ENCODE measurements at regions not wholly inside any gene's neighbourhood (a gene's known extent, or its start where the extent isn't known, plus 50 kb on each side); places are given as distances from the start of the nearest gene placed in this dataset.

DNA sequence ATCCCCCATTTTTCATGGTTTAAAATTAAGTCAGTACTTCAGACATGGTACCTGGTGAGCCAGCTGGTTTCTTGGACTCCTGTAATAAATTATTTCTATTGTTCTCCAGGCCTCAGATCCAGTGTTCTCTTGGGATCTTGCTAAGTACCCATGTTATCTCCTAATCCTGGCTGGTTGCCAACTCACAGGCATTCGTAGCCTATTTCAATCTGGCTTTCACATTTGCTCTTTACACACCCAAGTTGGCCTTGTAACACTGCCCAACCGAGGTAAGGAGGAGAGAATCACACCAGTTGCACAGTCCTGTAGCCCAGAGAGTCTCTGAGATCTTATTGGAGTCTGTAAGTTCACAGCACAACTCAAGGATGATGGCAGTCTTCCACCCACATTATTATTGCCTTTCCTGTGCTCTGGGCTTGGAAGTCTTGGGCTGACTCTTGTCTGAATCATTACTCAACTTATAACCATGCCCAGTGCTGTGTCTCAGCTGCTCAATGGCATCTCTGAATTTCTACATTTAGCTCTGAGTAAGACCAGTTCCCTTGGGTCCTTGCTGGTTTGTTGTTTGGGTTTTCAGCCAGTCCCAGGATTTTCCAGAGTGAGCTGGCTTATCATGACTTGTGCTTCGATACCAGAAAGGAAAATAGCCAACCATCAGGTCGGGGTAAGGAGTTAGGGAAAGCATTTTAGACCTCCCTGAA, 76.6 kb upstream of the KLF12 start:
- DNase-seq, result no peak

DNA sequence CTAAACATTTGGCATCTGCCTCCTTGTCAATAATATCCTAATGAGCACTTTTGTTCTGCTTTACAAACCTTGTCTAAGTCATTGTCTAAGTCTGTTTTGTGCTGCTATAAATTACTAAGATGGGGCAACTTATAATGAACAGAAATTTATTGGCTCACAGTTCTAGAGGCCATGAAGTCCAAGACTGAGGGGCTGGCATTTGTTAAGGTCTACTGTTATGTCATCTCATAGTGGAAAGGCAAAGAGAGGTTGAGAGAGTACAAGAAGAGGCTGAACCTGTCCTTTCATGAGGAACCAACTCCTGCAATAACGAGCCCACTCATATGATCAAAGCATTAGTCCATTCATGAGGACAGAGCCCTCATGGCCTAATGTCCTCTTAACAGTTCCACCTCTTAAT, 72.7 kb upstream of the KLF12 start:
- DNase-seq, result no peak

DNA sequence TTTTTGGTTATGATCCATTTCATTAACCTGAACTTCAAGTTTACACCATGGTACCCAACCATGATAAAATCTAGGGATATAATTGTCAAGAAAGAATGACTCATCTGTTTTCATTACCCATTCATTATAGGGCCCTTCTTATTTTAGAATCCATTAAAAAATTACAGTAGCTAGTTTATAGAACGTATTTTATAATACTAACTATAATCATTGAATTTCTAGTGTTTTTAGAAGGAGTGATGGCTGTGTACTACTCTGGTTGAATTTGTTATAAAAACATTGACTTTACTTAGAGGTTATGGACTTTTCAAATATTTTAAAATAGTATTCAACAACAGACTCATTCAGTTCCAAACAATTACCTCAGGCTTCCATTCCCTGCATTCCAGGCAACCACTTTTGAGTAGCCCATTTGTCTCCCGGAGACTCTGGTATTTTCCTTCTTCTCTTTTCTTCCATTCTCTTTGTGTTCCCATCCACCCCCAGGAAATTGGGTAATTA, 71.9 kb upstream of the KLF12 start:
- DNase-seq, result no peak

DNA sequence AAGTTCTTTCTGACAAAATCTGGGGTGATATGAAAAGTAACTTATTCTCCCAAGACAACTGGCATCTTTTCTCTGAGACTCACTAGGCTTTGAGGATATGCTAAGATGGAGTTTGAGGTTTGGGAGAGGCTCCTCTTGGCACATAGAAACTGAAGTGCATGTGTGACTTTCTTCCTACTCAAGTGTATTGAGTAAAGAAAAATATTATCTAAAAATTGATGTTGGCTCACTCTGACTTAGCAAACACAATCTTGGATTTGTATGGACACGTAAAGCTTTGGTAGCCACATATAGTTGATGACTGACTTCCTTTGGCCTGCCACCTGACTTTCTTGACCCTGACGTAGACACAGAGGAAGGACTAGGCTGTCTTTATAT, 71.1 kb upstream of the KLF12 start:
- no peak for DNase-seq

DNA sequence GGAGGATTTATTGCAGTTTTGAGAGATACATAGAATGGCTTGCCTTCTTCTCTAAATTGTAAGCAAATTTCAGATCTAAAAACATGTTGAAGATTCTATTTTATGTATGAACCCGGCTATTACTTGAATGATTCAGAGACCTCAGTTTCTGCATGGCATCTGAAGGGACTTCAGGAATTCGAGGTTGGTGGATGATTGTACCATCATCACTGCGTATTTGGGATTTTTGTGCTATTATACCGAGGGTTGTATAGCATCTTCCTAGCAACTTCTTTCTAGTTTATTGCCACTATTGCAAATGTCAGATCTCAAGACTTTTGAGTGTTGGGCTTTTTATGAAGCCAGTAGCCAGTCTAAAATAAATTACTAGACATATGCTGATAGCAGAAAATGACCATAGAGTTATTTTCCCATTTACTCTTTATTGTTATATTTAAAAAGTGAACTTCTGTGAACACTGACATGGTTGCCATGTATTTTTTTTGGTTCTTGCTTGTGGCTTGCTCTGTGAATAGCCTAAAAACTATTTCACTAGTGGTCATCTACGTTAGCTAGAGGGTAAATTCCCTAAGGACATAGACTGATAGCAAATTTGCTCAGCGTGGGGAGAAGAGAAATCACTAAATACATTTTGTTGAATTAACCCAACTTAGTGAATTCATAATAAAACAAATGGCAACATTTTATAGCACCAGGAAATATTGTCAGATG, 70.6 kb upstream of the KLF12 start:
- DNase-seq, result no peak

DNA sequence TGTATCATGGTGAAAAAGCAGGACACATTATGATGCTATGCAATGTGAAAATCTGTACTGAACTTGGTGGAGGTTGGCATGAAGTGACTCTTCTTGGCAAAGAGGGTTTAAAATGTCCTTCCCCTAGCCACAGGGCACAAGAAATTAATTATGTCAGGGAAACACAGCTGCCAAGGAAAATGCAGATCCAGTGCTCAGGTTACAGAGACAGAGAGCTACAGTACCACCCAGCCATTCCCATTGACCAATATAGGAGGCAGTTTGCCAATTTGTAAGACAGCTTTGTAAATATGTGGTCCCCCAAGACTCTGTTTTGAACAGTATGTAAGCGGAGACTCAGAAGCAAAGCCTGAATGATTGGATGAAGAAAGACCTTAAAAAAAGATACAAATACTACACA, 69.4 kb upstream of the KLF12 start:
- DNase-seq, result no peak

DNA sequence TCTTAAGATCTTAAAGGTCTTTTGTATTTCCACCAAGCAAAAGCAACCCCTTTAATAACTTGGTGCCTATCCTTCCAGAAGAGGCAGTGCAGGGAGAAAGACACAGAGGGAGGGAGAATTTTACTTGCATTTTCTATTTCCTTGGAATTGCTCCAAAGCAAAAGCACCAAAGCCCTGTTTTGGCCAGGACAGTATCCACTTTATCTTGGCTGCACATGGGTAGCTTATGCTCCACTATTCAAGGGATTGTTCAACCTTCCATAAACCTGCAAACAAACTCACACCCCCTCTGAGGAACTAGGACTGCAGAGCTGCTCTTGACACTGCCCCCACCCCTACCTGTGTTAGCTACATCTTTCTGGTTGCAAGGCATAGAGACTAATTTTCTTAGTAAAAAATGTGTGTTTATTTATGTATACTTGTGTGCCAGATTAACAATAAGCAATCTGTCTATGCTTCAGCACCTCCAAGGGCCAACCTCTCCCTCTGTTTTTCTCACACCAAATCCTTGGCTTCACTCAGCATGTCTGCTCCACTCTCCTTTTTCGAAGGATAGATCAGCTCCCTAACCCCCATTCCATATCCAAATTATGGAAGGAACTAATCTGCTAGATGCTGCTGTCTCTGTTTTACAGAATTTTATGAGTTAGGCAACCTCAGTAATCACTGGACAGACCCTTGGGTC, 68.1 kb upstream of the KLF12 start:
- DNase-seq, result no peak

DNA sequence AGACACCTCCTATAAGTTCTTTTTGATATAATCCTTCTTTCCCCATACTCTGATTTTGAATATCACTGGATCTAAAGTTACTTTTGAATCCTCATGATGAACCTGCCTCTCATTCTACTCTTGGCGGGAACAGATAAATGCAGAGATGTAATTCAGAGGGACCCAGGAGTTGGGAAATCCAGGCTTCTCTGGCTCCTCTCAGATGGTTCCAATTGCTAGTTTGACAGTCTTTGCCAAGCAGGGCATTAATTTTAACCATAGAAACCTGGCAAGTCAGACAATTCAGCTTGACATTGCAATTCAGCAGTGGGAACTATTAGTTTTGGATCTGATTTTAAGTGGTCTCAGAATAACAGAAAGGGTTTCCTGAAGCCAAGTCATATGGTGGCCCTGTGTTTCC, 67.3 kb upstream of the KLF12 start:
- no peak for DNase-seq

DNA sequence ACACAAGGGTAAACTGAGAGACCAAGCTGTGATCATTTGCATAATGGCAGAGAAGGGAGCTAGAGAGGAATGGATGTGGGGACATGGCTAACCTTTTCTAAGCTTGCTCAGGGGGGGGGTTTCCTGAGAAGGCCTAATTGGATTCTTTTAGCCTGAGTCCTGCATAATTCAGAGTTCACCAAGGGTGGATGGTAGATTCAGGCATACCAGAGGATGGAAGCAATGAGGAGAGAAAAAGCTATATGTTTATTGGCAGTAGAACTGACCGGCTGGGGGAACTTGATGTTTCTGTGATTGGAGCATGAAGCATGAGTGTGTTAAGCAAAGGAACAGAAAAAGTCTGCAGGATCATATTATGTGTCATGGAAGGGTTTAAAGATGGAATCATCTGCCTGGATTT, 65.9 kb upstream of the KLF12 start:
- DNase-seq, result no peak

DNA sequence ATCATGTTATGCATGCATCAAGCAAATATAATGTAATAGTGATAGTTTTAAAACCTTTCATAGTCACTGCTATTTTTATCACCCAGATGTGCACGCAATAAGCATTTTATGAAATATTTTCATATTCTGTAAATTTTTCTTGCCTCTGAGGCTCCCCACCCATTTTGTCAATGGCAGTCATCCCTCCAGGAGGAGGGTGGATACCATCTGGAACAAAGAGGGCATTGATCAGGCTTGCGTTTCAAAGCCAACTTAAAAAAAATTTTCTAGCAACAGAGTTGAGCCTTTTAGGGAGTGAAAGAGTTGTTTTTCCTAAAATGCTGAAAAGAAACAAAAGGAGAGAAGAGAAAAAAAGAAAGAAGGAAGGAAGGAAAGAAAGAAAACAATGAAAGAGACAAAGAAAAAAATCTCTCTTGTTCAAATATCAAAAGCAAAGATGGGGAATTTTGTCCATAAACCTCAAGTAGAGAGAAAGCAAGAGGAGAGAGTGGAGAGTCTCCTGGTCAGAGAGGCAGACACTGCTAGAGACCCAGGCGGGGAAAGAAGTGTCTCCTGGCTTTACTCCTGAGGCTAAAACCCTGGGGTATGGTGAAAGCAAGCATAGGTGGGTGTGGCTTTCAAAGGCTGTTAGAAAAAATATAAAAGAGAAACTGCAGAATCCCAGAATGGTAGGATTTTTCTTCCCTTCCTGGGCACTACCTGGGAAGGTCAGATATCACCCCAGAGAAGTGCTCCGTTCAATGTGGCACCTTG, 63.6 kb upstream of the KLF12 start:
- no peak for DNase-seq

DNA sequence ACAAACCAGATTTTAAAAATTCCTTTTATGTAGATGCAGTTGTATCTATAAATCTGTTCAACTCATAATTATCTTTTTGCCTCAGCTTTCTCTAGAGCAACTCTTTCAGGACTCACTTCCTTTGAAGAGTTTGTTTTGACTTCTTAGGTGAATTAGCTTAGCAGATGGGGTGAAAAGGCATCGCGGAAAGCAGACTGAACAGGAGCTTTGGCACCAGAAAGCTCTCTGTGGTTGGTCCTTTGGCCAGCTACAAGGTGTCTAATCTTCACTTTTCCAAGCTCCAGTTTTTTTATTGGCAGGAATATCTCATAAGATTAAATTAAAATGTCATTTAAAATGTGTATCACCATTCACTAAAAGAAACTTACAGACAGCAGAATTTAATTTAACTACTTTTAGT, 60.6 kb upstream of the KLF12 start:
- DNase-seq, result no peak

DNA sequence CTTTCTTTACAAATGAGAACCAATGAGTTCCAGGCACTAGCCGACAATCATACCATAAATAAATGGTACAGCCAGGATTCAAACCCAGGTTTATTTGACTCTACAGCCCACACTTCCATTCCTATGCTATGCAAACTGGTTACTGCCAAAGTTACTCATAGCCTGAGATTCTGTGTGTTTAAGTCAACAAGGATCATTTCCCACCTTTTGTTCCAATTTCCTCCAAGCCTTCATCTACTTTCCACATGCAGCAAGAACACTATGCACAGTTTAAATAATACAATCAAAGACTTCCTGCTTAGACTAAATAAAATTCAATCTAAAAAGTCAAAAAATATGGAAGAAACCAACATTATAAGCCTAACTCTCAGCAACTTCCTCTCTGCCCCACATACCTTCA, 59.2 kb upstream of the KLF12 start:
- DNase-seq, result no peak

DNA sequence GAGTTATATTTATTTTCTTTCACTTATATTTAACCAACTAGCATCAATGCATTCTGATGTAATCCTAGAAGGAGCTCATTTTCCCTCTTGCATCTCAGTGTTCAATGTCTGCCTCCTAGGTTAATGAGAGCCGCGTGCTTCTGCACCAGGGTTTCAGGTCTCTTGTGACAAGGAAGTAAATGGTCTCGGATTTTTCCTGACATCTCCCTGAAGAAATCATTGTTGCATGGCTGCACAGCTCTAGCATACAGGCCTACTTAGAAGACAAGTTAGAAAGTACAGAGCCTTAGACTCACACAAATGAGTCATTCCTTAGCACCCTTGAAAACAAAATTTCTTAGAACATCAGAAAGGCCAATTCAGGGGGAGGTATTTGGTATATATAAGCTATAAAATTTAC, 57.2 kb upstream of the KLF12 start:
- DNase-seq, result no peak

DNA sequence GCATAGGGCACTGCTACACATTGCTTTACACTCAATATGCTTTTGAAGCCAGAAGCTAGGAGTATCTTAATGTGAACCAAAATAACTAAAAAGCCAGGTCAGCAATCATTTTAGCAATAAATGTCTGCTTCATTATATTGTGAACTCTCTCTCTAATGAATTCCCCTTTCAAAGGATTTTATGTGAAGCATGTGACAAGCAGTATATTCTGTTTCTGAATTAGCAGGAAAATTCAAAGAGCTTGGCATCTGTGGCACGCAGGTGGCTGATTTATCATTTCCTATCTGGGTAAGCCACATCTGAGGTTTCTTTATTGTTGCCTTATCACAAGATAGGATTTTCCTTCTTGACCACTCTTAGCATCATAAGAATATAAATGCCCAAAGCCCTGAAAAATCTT, 56.8 kb upstream of the KLF12 start:
- no peak for DNase-seq

DNA sequence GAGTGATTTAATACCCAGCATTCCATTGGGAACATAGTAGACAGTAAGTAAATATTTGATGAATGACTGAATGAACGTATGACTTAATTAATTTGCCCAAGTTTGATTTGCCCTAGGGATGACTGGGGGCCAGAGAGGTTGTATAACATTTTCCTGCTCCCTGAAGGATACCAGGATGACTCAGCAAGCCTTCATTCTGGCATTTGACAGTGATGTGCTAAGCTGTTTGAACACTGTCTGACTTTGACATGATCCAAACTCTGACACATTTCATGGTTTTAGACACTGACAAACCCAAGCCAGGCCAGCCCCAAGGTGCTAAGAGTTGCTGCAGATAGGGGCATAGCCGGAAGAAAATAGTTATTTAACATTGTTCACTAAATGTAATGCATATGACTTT, 53.4 kb upstream of the KLF12 start:
- no peak for DNase-seq

DNA sequence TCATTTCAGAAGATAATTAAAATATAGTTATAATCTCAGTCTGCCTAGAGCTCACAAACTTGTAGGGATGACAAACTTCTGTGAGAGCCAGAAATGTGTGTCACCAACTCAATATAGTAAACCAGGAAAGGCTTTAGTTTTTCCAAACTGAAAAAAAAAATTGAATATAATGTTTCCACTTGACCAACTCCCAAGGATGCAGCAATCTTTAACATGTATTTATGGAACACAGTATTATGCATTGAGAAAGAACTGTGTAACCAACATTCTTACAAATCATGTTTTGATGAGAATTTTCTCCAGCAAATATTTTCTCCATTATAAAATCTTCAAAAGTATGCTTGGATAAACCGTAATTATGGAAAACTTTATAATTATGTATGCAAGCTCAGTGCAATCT, 50.1 kb upstream of the KLF12 start:
- DNase-seq, result no peak
